H1 (cell line): ENCODE measurements at regions not wholly inside any gene's neighbourhood (a gene's known extent, or its start where the extent isn't known, plus 50 kb on each side); places are given as distances from the start of the nearest gene placed in this dataset.

Experiments used
- CTCF ChIA-PET: fragments of 300-600 bp; sonication (Branson Sonifier 250); formaldehyde crosslinking; loops from one replicate; lab custom pipeline; 2021; ENCODE audit not compliant: partially characterized antibody; lab: Charles Lee
- POLR2A ChIA-PET: fragments of 300-600 bp; sonication (Branson Sonifier 250); formaldehyde crosslinking; loops from one replicate; lab custom pipeline; 2021; ENCODE audit warnings: inconsistent platforms; ENCODE audit not compliant: partially characterized antibody; lab: Charles Lee
- DNase-seq, 2 experiments: peaks; one replicate each; pipeline versions ENCODE4 v3.0.0 to v3.0.0-alpha.2; 2010 to 2022; ENCODE audit warnings: low spot score in 2 of 2, low read depth in 1 of 2, mixed read lengths in 1 of 2
- FAIRE-seq: peaks from 2 replicates; lab custom pipeline; 2011; peaks lifted over from hg19 to GRCh38; lab: Jason Lieb, UNC
- H2AFZ ChIP-seq: 2 replicates; pipeline ENCODE4 v1.8.1; 2012; ENCODE audit warnings: low read length, inconsistent platforms
- H2AK5ac ChIP-seq: 2 replicates; pipeline ENCODE4 v1.6.1; 2013; ENCODE audit warnings: low read depth, low read length
- H2BK120ac ChIP-seq: replicated peaks from 2 replicates; pipeline ENCODE3; 2013; ENCODE audit warnings: low read depth, low read length, inconsistent platforms
- H2BK12ac ChIP-seq: 2 replicates; pipeline ENCODE4 v1.6.1; 2013; ENCODE audit warnings: low read depth, low read length
- H2BK15ac ChIP-seq: 2 replicates; pipeline ENCODE4 v1.6.1; 2013; ENCODE audit warnings: low read length
- H2BK20ac ChIP-seq: 2 replicates; pipeline ENCODE4 v1.6.1; 2013; ENCODE audit warnings: low read length
- H2BK5ac ChIP-seq: 2 replicates; pipeline ENCODE4 v1.6.1; 2013; ENCODE audit warnings: low read depth, low read length
- H3K14ac ChIP-seq: 2 replicates; pipeline ENCODE4 v1.6.1; 2013; ENCODE audit warnings: inconsistent platforms; ENCODE audit not compliant: insufficient read length
- H3K18ac ChIP-seq: 2 replicates; pipeline ENCODE4 v1.6.1; 2013; ENCODE audit warnings: low read length; ENCODE audit errors: extremely low read depth
- H3K23ac ChIP-seq: 2 replicates; pipeline ENCODE4 v1.6.1; 2013; ENCODE audit warnings: inconsistent platforms; ENCODE audit not compliant: insufficient read length
- H3K23me2 ChIP-seq: 2 replicates; pipeline ENCODE4 v1.6.1; 2013; ENCODE audit warnings: low read depth, low read length
- H3K27ac ChIP-seq: 2 replicates; pipeline ENCODE4 v1.6.1; 2011; ENCODE audit warnings: low read depth, low read length, inconsistent platforms
- H3K27me3 ChIP-seq, 4 experiments: replicated peaks in 1 of 4; 1 replicate in 1 of 4; 2 replicates in 3 of 4; pipeline versions ENCODE4 v1.6.1 to v1.8.1; 2011 to 2013; ENCODE audit warnings: low read length in 3 of 4, mild to moderate bottlenecking in 3 of 4, inconsistent platforms in 2 of 4, mixed read lengths in 2 of 4, moderate library complexity in 1 of 4; ENCODE audit not compliant: control insufficient read depth in 3 of 4, insufficient read depth in 3 of 4; ENCODE audit errors: extremely low read depth in 1 of 4
- H3K36me3 ChIP-seq, 4 experiments: 2 replicates each; pipeline versions ENCODE4 v1.6.1 to v1.8.1; 2011 to 2013; ENCODE audit warnings: mild to moderate bottlenecking in 4 of 4, low read length in 3 of 4, moderate library complexity in 2 of 4, control low read depth in 1 of 4, inconsistent platforms in 1 of 4; ENCODE audit not compliant: insufficient read depth in 4 of 4, control insufficient read depth in 2 of 4
- H3K4ac ChIP-seq: replicated peaks from 2 replicates; pipeline ENCODE3; 2013; ENCODE audit warnings: low read length, low read depth, mixed read lengths, inconsistent platforms; ENCODE audit not compliant: insufficient read length
- H3K4me1 ChIP-seq, 4 experiments: replicated peaks in 1 of 4; 1 replicate in 1 of 4; 2 replicates in 3 of 4; pipeline versions ENCODE4 v1.6.1 to v1.8.1; 2011 to 2013; ENCODE audit warnings: low read length in 3 of 4, inconsistent platforms in 2 of 4, mixed read lengths in 1 of 4; ENCODE audit not compliant: insufficient read depth in 4 of 4, control insufficient read depth in 3 of 4
- H3K4me2 ChIP-seq, 2 experiments: 2 replicates each; pipeline versions ENCODE4 v1.6.1 to v1.8.1; 2011 to 2013; ENCODE audit warnings: low read depth in 2 of 2, low read length in 2 of 2, control low read depth in 1 of 2, inconsistent platforms in 1 of 2, mild to moderate bottlenecking in 1 of 2; ENCODE audit not compliant: insufficient read depth in 1 of 2
- H3K4me3 ChIP-seq, 4 experiments: fragments of 200-600, 300-600 bp in 1 of 4; sonication (generic), shearing (Covaris generic), sonication (Bioruptor Twin) in 1 of 4; 2 replicates each; pipeline versions ENCODE4 v1.5.1 to v1.8.1; 2011 to 2016; ENCODE audit warnings: low read length in 4 of 4, low read depth in 3 of 4, control low read depth in 2 of 4, inconsistent platforms in 2 of 4, mild to moderate bottlenecking in 2 of 4, mixed read lengths in 1 of 4, moderate library complexity in 1 of 4; ENCODE audit not compliant: insufficient read depth in 2 of 4; ENCODE audit errors: extremely low read depth in 1 of 4
- H3K56ac ChIP-seq: replicated peaks from 2 replicates; pipeline ENCODE3; 2013; ENCODE audit warnings: low read depth, mild to moderate bottlenecking, mixed read lengths, low read length, inconsistent platforms; ENCODE audit not compliant: insufficient read length
- H3K79me1 ChIP-seq: 2 replicates; pipeline ENCODE4 v1.6.1; 2013; ENCODE audit warnings: low read depth, low read length, control low read depth
- H3K79me2 ChIP-seq, 2 experiments: 2 replicates each; pipeline versions ENCODE4 v1.6.1 to v1.8.1; 2012 to 2013; ENCODE audit warnings: low read length in 2 of 2, mild to moderate bottlenecking in 2 of 2, inconsistent platforms in 1 of 2; ENCODE audit not compliant: insufficient read depth in 2 of 2, control insufficient read depth in 1 of 2
- H3K9ac ChIP-seq, 4 experiments: replicated peaks in 1 of 4; 1 replicate in 1 of 4; 2 replicates in 3 of 4; pipeline versions ENCODE4 v1.6.1 to v1.8.1; 2011 to 2013; ENCODE audit warnings: low read depth in 3 of 4, low read length in 3 of 4, control low read depth in 2 of 4, mild to moderate bottlenecking in 2 of 4, moderate library complexity in 2 of 4, inconsistent platforms in 1 of 4; ENCODE audit errors: extremely low read depth in 1 of 4
- H3K9me3 ChIP-seq, 2 experiments: 2 replicates each; pipeline versions ENCODE4 v1.6.1 to v1.8.1; 2012 to 2013; ENCODE audit warnings: mild to moderate bottlenecking in 2 of 2, moderate library complexity in 2 of 2, control low read depth in 1 of 2, inconsistent platforms in 1 of 2, low read depth in 1 of 2, low read length in 1 of 2, mixed read lengths in 1 of 2; ENCODE audit not compliant: insufficient read depth in 2 of 2
- H4K20me1 ChIP-seq, 2 experiments: replicated peaks in 1 of 2; 2 replicates each; pipeline versions ENCODE3 to v1.8.1; 2011 to 2013; ENCODE audit warnings: inconsistent platforms in 2 of 2, low read length in 2 of 2, mild to moderate bottlenecking in 1 of 2; ENCODE audit not compliant: insufficient read depth in 2 of 2, control insufficient read depth in 1 of 2
- H4K5ac ChIP-seq: 2 replicates; pipeline ENCODE4 v1.6.1; 2013; ENCODE audit warnings: low read length, low read depth, mixed read lengths, inconsistent platforms; ENCODE audit not compliant: insufficient read length
- H4K8ac ChIP-seq: 2 replicates; pipeline ENCODE4 v1.8.0; 2013; ENCODE audit warnings: mild to moderate bottlenecking, moderate library complexity, low read length, inconsistent platforms; ENCODE audit not compliant: insufficient read depth; ENCODE audit errors: extremely low read depth
- H4K91ac ChIP-seq: replicated peaks from 2 replicates; pipeline ENCODE3; 2013; ENCODE audit warnings: low read length, mixed read lengths, inconsistent platforms; ENCODE audit not compliant: insufficient read length
- ASH2L ChIP-seq: fragments of 200-600, 300-600 bp; sonication (generic); IDR thresholded peaks from one replicate; pipeline ENCODE4 v1.7.1; 2017; ENCODE audit warnings: low read length
- ATF3 ChIP-seq: IDR thresholded peaks from 2 replicates; pipeline ENCODE4 v1.6.1; 2011; ENCODE audit warnings: low read depth, mild to moderate bottlenecking, low read length; ENCODE audit not compliant: insufficient read depth
- BCL11A ChIP-seq, 2 experiments: IDR thresholded peaks; one replicate each; pipeline ENCODE4 v1.6.1; 2011; ENCODE audit warnings: low read depth in 2 of 2, low read length in 2 of 2, mild to moderate bottlenecking in 2 of 2
- CBX5 ChIP-seq: fragments of 300-800, 300-1000 bp; sonication (generic); IDR thresholded peaks from 2 replicates; pipeline ENCODE4 v1.7.1; 2016; ENCODE audit warnings: antibody characterized with exemption, low read length, low read depth
- CREB1 ChIP-seq: IDR thresholded peaks from 2 replicates; pipeline ENCODE4 v1.6.1; 2012; ENCODE audit warnings: inconsistent platforms
- HDAC2 ChIP-seq, 2 experiments: fragments of 300-600 bp in 1 of 2; sonication (generic) in 1 of 2; IDR thresholded peaks; 2 replicates each; pipeline ENCODE4 v1.6.1; 2011 to 2012; ENCODE audit warnings: low read depth in 2 of 2, low read length in 2 of 2, mild to moderate bottlenecking in 2 of 2, moderate library complexity in 2 of 2, borderline replicate concordance in 1 of 2, inconsistent platforms in 1 of 2
- JUN ChIP-seq: IDR thresholded peaks from 2 replicates; pipeline ENCODE4 v1.6.1; 2011; ENCODE audit warnings: low read depth, mild to moderate bottlenecking, improper control_type of control experiment, low read length
- KDM1A ChIP-seq: fragments of 200-600, 300-600 bp; sonication (generic); IDR thresholded peaks from 2 replicates; pipeline ENCODE4 v1.7.1; 2016; ENCODE audit warnings: mild to moderate bottlenecking, low read length, borderline replicate concordance
- KDM4A ChIP-seq: IDR thresholded peaks from one replicate; pipeline ENCODE4 v1.7.1; 2012; ENCODE audit warnings: low read depth, mild to moderate bottlenecking, moderate library complexity, low read length, inconsistent platforms; ENCODE audit not compliant: severe bottlenecking
- KDM5A ChIP-seq: fragments of 200-600 bp; IDR thresholded peaks from 2 replicates; pipeline ENCODE4 v1.7.1; 2012; ENCODE audit warnings: mild to moderate bottlenecking, low read length, inconsistent platforms, mixed read lengths
- MAFK ChIP-seq: IDR thresholded peaks from 2 replicates; pipeline ENCODE4 v1.6.1; 2012; ENCODE audit warnings: low read depth, mild to moderate bottlenecking, improper control_type of control experiment, low read length
- POLR2A ChIP-seq, 2 experiments: IDR thresholded peaks; 1 replicate in 1 of 2; 2 replicates in 1 of 2; pipeline ENCODE4 v1.6.1; 2011; ENCODE audit warnings: low read depth in 2 of 2, low read length in 2 of 2, mild to moderate bottlenecking in 2 of 2; ENCODE audit errors: control extremely low read depth in 1 of 2
- RFX5 ChIP-seq: IDR thresholded peaks from 2 replicates; pipeline ENCODE4 v1.6.1; 2011; ENCODE audit warnings: low read depth, low read length, improper control_type of control experiment, borderline replicate concordance
- YY1 ChIP-seq: IDR thresholded peaks from 2 replicates; pipeline ENCODE4 v1.6.1; 2011; ENCODE audit warnings: low read depth, mild to moderate bottlenecking, low read length
- WGBS, 2 experiments: shearing (Covaris generic) in 1 of 2; methylation state at CpG; one replicate each; pipeline versions ENCODE4 v1.1.6 to v1.1.7; 2013 to 2015; ENCODE audit warnings: low lambda C conversion rate in 2 of 2, mixed read lengths in 2 of 2, inconsistent platforms in 1 of 2, low coverage in 1 of 2, missing lambda C conversion rate in 1 of 2; ENCODE audit not compliant: insufficient replicate concordance in 2 of 2, insufficient coverage in 1 of 2, insufficient read length in 1 of 2; ENCODE audit errors: extremely low coverage in 1 of 2, missing lambda C conversion rate in 1 of 2; 5-methylcytosine and 5-hydroxymethylcytosine counted together

GRCh38 chr6:11854408-11855165 lies 76.0 kb upstream of the ADTRP start:
- 84% methylated on average over 7 of the region's 7 CpGs; no CpG with 5 or more reads in 1 of the 2 experiments for WGBS, 2 experiments
- no peak overlapping the region for H3K14ac ChIP-seq
- H3K36me3 ChIP-seq = no peaks in the 10 kb centered on the region
- H3K9ac ChIP-seq = no peak overlapping the region
- H2AK5ac ChIP-seq = no peak overlapping the region
- no peaks in the 10 kb centered on the region for H4K20me1 ChIP-seq
- no peak overlapping the region for H4K91ac ChIP-seq
- no peak overlapping the region for H3K4me2 ChIP-seq
- ChIA-PET POLR2A (no interaction called here), CTCF (no interaction called here)
- H3K79me2 ChIP-seq = no peaks in the 10 kb centered on the region
- no peak overlapping the region for H2BK15ac ChIP-seq
- no peak overlapping the region for H3K56ac ChIP-seq
- no peak overlapping the region for H2BK12ac ChIP-seq
- DNase-seq (no peak), FAIRE-seq (no peak)
- H2AFZ ChIP-seq = no peak overlapping the region
- H2BK5ac ChIP-seq = no peak overlapping the region
- H2BK120ac ChIP-seq = no peak overlapping the region
- no peaks in the 10 kb centered on the region for H3K9me3 ChIP-seq
- no peak overlapping the region for H3K4ac ChIP-seq
- no peak overlapping the region for H4K5ac ChIP-seq
- H3K4me1 ChIP-seq = no peaks in the 10 kb centered on the region
- H3K18ac ChIP-seq = no peak overlapping the region
- no peaks in the 10 kb centered on the region for H3K23me2 ChIP-seq
- H4K8ac ChIP-seq = no peak overlapping the region
- no peaks in the 10 kb centered on the region for H3K79me1 ChIP-seq
- no peaks in the 10 kb centered on the region for H3K27me3 ChIP-seq
- no peak overlapping the region for H3K23ac ChIP-seq
- no peak overlapping the region for H2BK20ac ChIP-seq
- H3K4me3 ChIP-seq = no peak overlapping the region
- H3K27ac ChIP-seq = no peak overlapping the region
- TF ChIP-seq CREB1 = no peak
- no peak for TF ChIP-seq MAFK
- no peak for TF ChIP-seq JUN
- no peak for TF ChIP-seq KDM5A
- TF ChIP-seq RFX5 = no peak
- TF ChIP-seq KDM4A = no peak
- TF ChIP-seq CBX5 = no peak
- no peak for TF ChIP-seq ASH2L
- no peak for TF ChIP-seq POLR2A (IDR thresholded peaks at IDR 0.05; ENCODE audit: control extremely low read depth in 1 of 2, low read depth in 2 of 2, low read length in 2 of 2)
- no peak for TF ChIP-seq YY1
- no peak for TF ChIP-seq BCL11A (IDR thresholded peaks at IDR 0.05; ENCODE audit: low read depth in 2 of 2, low read length in 2 of 2)
- no peak for TF ChIP-seq HDAC2 (IDR thresholded peaks at IDR 0.05; ENCODE audit: borderline replicate concordance in 1 of 2, low read depth in 2 of 2, low read length in 2 of 2)
- no peak for TF ChIP-seq ATF3
- TF ChIP-seq KDM1A = no peak
